Gastroesophageal sphincter (tissue), 3 donors: ENCODE measurements at regions not wholly inside any gene's neighbourhood (a gene's known extent, or its start where the extent isn't known, plus 50 kb on each side); places are given as distances from the start of the nearest gene placed in this dataset.

Source experiments
- POLR2A ChIP-seq, 2 donors: fragments of 450-650 bp; IDR thresholded peaks; one replicate each; pipeline ENCODE4 v1.6.1; 2017; ENCODE audit warnings: antibody characterized with exemption in 2 of 2, mild to moderate bottlenecking in 2 of 2, moderate library complexity in 1 of 2
- POLR2AphosphoS5 ChIP-seq: sonication (generic); formaldehyde crosslinking; IDR thresholded peaks from one replicate; pipeline ENCODE4 v1.6.1; 2017; ENCODE audit warnings: antibody characterized with exemption
- TF ChIP-seq, protein P1 (sequence below), 4 experiments: fragments of 200-600 bp in 2 of 4; fragments of 450-650 bp in 2 of 4; sonication (generic) in 1 of 4; IDR thresholded peaks; one replicate each; pipeline ENCODE4 v1.5.1; 2017 to 2019; ENCODE audit warnings: antibody characterized with exemption in 4 of 4, mild to moderate bottlenecking in 2 of 4, moderate library complexity in 2 of 4

- TF ChIP-seq, protein P1, sequence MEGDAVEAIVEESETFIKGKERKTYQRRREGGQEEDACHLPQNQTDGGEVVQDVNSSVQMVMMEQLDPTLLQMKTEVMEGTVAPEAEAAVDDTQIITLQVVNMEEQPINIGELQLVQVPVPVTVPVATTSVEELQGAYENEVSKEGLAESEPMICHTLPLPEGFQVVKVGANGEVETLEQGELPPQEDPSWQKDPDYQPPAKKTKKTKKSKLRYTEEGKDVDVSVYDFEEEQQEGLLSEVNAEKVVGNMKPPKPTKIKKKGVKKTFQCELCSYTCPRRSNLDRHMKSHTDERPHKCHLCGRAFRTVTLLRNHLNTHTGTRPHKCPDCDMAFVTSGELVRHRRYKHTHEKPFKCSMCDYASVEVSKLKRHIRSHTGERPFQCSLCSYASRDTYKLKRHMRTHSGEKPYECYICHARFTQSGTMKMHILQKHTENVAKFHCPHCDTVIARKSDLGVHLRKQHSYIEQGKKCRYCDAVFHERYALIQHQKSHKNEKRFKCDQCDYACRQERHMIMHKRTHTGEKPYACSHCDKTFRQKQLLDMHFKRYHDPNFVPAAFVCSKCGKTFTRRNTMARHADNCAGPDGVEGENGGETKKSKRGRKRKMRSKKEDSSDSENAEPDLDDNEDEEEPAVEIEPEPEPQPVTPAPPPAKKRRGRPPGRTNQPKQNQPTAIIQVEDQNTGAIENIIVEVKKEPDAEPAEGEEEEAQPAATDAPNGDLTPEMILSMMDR (IDR thresholded peaks at IDR 0.05) = no peak
- TF ChIP-seq POLR2A (IDR thresholded peaks at IDR 0.05) = no peak
- no peak for TF ChIP-seq POLR2AphosphoS5
Observed at GRCh38 chr5:39665328-39665727, 240.5 kb upstream of the DAB2 start.
